AG10803 (cell line): ENCODE measurements at regions not wholly inside any gene's neighbourhood (a gene's known extent, or its start where the extent isn't known, plus 50 kb on each side); places are given as distances from the start of the nearest gene placed in this dataset.
"Not testable (repeated sequence)": the region's sequence is repeated elsewhere in the genome, so short reads cannot be mapped to it uniquely, and the experiment has no call there.

ENCODE experiments used
- DNase-seq: peaks from one replicate; pipeline ENCODE4 v3.0.0; 2010; ENCODE audit warnings: low read depth
- H3K4me3 ChIP-seq: 2 replicates; pipeline ENCODE4 v1.5.1; 2011; ENCODE audit warnings: mild to moderate bottlenecking, low read length, control low read depth
- CTCF ChIP-seq: conservative IDR thresholded peaks from 2 replicates; pipeline ENCODE4 v1.5.1; 2011; ENCODE audit warnings: mild to moderate bottlenecking, low read length, control low read depth, inconsistent platforms

- no peak for DNase-seq
- no peak for TF ChIP-seq CTCF
- H3K4me3 ChIP-seq = no peak overlapping the region
These were observed 863.4 kb downstream of the DNAH5 start for GRCh38 chr5:13081116-13081515.

DNA sequence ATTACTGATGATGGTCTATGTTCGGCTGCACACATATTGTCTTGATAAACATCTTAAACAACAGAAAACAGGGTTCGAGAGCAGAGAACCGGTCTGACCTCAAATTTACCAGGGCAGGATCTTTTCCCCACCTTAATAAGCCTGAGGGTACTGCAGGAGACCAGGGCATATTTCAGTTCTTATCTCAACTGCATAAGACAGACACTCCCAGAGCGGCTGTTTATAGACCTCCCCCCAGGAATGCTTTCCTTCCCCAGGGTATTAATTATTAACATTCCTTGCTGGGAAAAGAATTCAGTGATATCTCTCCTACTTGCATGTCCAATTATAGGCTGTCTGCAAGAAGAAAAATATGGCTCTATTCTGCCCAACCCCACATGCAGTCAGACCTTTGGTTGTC is 871.6 kb downstream of the DNAH5 start:
- not testable (repeated sequence) for DNase-seq, H3K4me3 ChIP-seq

- TF ChIP-seq CTCF = no peak
- H3K4me3 ChIP-seq = no peak overlapping the region
- DNase-seq = no peak
These were observed 881.4 kb downstream of the DNAH5 start for GRCh38 chr5:13063088-13063487.

DNA sequence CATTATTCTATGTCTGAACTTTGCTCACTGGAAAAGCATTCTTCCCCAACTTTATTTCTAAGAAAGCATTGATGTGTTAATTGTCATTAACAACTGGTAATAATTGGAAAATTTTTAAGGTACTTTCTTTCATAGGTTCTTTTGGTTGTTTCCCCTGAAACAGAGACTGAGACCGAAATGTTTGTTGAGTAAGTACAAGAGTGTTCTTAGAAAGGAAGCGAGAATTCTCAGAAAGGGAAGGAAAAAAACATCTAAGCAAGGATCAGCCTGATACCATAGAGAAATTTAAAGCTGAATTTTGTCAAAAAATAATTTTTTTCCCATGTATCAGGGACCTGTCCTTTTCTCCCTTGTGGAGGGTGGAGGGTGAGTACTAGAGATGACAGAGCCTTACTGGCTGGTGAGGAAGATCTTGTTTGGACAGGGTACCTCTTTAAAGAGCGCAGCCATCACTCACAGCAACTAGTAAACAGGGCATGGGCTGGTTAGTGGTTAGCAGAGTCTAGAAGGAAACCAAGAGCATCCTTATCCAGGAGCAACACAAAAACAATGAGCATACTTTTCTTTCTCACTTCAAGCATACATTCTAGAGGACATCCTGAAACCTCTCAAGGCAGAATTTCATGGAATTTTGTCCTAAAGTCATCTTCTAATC is 898.5 kb downstream of the DNAH5 start:
- DNase-seq = no peak
- no peak for TF ChIP-seq CTCF
- H3K4me3 ChIP-seq = no peak overlapping the region

- H3K4me3 ChIP-seq = no peak overlapping the region
- TF ChIP-seq CTCF = no peak
- no peak for DNase-seq
These were observed 910.4 kb downstream of the DNAH5 start for GRCh38 chr5:13034061-13034460.

- DNase-seq = no peak
- H3K4me3 ChIP-seq = no peak overlapping the region
- no peak for TF ChIP-seq CTCF
These were observed 915.3 kb downstream of the DNAH5 start for GRCh38 chr5:13029211-13029610.

DNA sequence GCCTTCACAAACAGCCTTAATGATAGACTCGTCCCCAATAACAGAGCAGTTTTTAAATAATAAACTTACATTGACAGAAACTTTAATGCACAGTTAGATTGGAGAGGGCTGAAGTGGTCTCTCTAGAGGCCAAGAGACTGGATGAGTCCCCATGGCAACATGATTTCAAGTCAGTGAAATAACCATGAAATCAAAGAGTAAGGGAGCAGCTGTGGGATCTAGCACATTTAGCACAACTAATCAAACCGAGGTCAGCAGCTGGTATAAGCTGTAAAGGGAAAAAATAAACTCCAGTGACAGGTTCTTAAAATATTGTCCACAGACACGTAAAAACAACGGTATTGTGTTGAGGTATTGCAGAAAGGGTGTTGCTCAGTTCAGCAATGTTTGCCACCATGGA is 916.6 kb downstream of the DNAH5 start:
- no peak for DNase-seq
- TF ChIP-seq CTCF = no peak
- H3K4me3 ChIP-seq = no peak overlapping the region

- TF ChIP-seq CTCF = no peak
- H3K4me3 ChIP-seq = no peak overlapping the region
- DNase-seq = no peak
These were observed 924.8 kb downstream of the DNAH5 start for GRCh38 chr5:13019729-13020128.
